ENCODE measurements at regions not wholly inside any gene's neighbourhood (a gene's known extent, or its start where the extent isn't known, plus 50 kb on each side); places are given as distances from the start of the nearest gene placed in this dataset.

DNA sequence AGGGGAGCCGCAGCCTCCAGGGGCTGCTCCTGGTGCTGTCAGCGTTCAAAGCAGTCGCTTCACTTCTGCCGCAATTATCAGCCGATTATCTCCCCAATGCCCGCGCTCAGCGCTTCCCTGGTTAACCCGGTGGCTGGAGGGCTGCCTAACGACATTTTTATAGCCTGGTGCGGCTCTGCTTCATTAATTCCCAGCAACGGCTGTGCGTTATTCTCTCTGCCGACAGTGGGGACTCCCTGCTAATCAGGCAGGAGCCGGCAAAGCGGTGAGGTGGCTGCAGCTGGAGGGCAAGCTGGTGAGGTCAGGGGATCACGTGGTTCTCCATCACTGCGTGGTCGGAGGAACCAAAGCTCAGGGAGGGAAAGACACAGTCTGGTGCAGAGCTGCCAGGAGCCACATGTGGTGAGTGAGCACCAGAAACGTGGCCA lies 62.9 kb downstream of the GLRX5 start:
- peak; percentile 91 for TF ChIP-seq ZNF317 (CRISPR knock-in tag; IDR thresholded peaks at IDR 0.05; ENCODE audit: borderline replicate concordance, low read depth)
- peak; percentile 61; the same call in 1 of the 2 replicates for TF ChIP-seq MAX (CRISPR knock-in tag; IDR thresholded peaks at IDR 0.05)
- no peak for TF ChIP-seq GABPB1 (CRISPR knock-in tag; IDR thresholded peaks at IDR 0.05)
- no peak for TF ChIP-seq RELA (CRISPR knock-in tag; IDR thresholded peaks at IDR 0.05; ENCODE audit: borderline replicate concordance)
- peak; percentile 89 for TF ChIP-seq USF1 (CRISPR knock-in tag; IDR thresholded peaks at IDR 0.05)
- TF ChIP-seq, protein P1, sequence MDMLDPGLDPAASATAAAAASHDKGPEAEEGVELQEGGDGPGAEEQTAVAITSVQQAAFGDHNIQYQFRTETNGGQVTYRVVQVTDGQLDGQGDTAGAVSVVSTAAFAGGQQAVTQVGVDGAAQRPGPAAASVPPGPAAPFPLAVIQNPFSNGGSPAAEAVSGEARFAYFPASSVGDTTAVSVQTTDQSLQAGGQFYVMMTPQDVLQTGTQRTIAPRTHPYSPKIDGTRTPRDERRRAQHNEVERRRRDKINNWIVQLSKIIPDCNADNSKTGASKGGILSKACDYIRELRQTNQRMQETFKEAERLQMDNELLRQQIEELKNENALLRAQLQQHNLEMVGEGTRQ (CRISPR knock-in tag; IDR thresholded peaks at IDR 0.05), result peak; percentile 91
- TF ChIP-seq CBFB (CRISPR knock-in tag; IDR thresholded peaks at IDR 0.05; ENCODE audit: low read depth), result no peak; the same call in 1 of the 2 replicates
- TF ChIP-seq NR3C1 (CRISPR knock-in tag; conservative IDR thresholded peaks at IDR 0.05; ENCODE audit: low read depth), result no peak
- TF ChIP-seq ZNF263 (CRISPR knock-in tag; IDR thresholded peaks at IDR 0.05; ENCODE audit: low read depth), result no peak
- no peak for TF ChIP-seq ESRRA (CRISPR knock-in tag; IDR thresholded peaks at IDR 0.05; ENCODE audit: borderline replicate concordance)
- 0 out of 2 replicates have a peak, but pooled peaks have one; percentile 61 for TF ChIP-seq FOXP1 (CRISPR knock-in tag; IDR thresholded peaks at IDR 0.05; ENCODE audit: borderline replicate concordance)
- TF ChIP-seq ZNF532 (CRISPR knock-in tag; IDR thresholded peaks at IDR 0.05; ENCODE audit: borderline replicate concordance), result peak; percentile 54; the same call in 1 of the 2 replicates
- no peaks in the 10 kb centered on the region; the same call in 1 of the 2 replicates for H3K36me3 Mint-ChIP-seq
- ChIA-PET POLR2A (no interaction called here), CTCF (interaction anchor here (0.6 to 1.7 kb wide), 9 partner anchors 10 to 501 kb away, joined by 3 to 9 read pairs (median 3); no protein-coding TSS in a partner anchor)
- peak overlapping the region; percentile 78; the same call in 1 of the 2 replicates for H3K27ac Mint-ChIP-seq
- peaks cover 9% of the 10 kb centered on the region for H3K4me1 Mint-ChIP-seq
- ATAC-seq, result peak; percentile 80
- H3K4me3 Mint-ChIP-seq, result peak overlapping the region; percentile 51
- peak; percentile 53 for DNase-seq (ENCODE audit: low spot score)
- peaks cover 25% of the 10 kb centered on the region for H3K27me3 Mint-ChIP-seq (ENCODE audit: low read depth)
- no peaks in the 10 kb centered on the region for H3K9me3 Mint-ChIP-seq

- ATAC-seq, result no peak
- peaks cover 36% of the 10 kb centered on the region for H3K27me3 Mint-ChIP-seq (ENCODE audit: low read depth)
- ChIA-PET CTCF (interaction anchor here (0.6 to 1.5 kb wide), 4 partner anchors 35 to 172 kb away, joined by 3 to 6 read pairs (median 3); no protein-coding TSS in a partner anchor), POLR2A (no interaction called here)
- no peak overlapping the region for H3K4me3 Mint-ChIP-seq
- no peak overlapping the region for H3K27ac Mint-ChIP-seq
- 0 out of 2 replicates have a peak, but pooled peaks cover 6% of the 10 kb centered on the region for H3K9me3 Mint-ChIP-seq
- DNase-seq (ENCODE audit: low spot score), result no peak
- no peaks in the 10 kb centered on the region for H3K36me3 Mint-ChIP-seq
- H3K4me1 Mint-ChIP-seq, result peaks cover 9% of the 10 kb centered on the region
- no peak for TF ChIP-seq MYBL2 (CRISPR knock-in tag; IDR thresholded peaks at IDR 0.05)
- TF ChIP-seq, protein P2, sequence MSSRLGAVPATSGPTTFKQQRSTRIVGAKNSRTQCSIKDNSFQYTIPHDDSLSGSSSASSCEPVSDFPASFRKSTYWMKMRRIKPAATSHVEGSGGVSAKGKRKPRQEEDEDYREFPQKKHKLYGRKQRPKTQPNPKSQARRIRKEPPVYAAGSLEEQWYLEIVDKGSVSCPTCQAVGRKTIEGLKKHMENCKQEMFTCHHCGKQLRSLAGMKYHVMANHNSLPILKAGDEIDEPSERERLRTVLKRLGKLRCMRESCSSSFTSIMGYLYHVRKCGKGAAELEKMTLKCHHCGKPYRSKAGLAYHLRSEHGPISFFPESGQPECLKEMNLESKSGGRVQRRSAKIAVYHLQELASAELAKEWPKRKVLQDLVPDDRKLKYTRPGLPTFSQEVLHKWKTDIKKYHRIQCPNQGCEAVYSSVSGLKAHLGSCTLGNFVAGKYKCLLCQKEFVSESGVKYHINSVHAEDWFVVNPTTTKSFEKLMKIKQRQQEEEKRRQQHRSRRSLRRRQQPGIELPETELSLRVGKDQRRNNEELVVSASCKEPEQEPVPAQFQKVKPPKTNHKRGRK (CRISPR knock-in tag; IDR thresholded peaks at IDR 0.05; ENCODE audit: borderline replicate concordance), result no peak
- TF ChIP-seq, protein P3, sequence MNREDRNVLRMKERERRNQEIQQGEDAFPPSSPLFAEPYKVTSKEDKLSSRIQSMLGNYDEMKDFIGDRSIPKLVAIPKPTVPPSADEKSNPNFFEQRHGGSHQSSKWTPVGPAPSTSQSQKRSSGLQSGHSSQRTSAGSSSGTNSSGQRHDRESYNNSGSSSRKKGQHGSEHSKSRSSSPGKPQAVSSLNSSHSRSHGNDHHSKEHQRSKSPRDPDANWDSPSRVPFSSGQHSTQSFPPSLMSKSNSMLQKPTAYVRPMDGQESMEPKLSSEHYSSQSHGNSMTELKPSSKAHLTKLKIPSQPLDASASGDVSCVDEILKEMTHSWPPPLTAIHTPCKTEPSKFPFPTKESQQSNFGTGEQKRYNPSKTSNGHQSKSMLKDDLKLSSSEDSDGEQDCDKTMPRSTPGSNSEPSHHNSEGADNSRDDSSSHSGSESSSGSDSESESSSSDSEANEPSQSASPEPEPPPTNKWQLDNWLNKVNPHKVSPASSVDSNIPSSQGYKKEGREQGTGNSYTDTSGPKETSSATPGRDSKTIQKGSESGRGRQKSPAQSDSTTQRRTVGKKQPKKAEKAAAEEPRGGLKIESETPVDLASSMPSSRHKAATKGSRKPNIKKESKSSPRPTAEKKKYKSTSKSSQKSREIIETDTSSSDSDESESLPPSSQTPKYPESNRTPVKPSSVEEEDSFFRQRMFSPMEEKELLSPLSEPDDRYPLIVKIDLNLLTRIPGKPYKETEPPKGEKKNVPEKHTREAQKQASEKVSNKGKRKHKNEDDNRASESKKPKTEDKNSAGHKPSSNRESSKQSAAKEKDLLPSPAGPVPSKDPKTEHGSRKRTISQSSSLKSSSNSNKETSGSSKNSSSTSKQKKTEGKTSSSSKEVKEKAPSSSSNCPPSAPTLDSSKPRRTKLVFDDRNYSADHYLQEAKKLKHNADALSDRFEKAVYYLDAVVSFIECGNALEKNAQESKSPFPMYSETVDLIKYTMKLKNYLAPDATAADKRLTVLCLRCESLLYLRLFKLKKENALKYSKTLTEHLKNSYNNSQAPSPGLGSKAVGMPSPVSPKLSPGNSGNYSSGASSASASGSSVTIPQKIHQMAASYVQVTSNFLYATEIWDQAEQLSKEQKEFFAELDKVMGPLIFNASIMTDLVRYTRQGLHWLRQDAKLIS (CRISPR knock-in tag; IDR thresholded peaks at IDR 0.05; ENCODE audit: borderline replicate concordance), result no peak
- TF ChIP-seq SMAD3 (CRISPR knock-in tag; IDR thresholded peaks at IDR 0.05; ENCODE audit: borderline replicate concordance), result no peak
- TF ChIP-seq GRHL2 (CRISPR knock-in tag; IDR thresholded peaks at IDR 0.05; ENCODE audit: insufficient replicate concordance, severe bottlenecking), result no peak
- no peak for TF ChIP-seq HMGA2 (CRISPR knock-in tag; IDR thresholded peaks at IDR 0.05)
These were observed 66.8 kb downstream of the GLRX5 start for GRCh38 chr14:95601650-95602049.
